ENCODE measurements at regions not wholly inside any gene's neighbourhood (a gene's known extent, or its start where the extent isn't known, plus 50 kb on each side); places are given as distances from the start of the nearest gene placed in this dataset.

DNA sequence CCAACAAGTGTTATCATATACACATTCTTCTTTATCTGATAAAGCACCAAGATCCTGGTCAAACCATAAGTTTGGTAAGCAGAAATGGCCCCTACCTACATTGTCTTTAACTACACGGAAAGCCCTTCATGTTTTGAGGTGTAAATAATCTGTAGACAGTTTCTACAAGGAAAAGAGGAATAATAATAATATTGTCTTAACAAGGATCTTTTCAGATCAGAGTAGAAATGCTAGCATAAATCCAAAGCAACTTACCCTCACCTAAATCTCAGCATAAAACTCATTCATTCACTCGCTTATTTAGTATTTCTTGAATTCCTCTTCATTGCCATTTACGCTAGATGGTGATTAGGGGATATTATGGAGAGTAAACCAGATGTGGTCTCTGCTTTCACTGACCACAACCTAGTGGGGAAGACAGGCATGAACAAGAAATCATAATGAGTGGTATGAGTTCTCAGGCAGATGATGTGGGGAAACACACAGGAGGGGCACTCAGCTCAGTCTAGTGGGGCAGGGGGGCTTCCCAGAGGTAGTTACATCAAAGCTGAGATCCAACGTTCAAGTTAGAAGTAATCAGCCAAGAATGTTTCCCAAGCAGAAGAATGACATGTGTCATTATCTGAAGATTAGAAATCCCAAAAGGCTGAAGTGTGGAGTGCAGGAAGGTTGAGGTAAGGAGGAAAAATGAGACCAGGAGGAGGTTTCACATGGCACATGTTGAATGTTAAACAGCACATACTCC is 65.4 kb upstream of the ZC3H12C start:
- TF ChIP-seq, protein P1, sequence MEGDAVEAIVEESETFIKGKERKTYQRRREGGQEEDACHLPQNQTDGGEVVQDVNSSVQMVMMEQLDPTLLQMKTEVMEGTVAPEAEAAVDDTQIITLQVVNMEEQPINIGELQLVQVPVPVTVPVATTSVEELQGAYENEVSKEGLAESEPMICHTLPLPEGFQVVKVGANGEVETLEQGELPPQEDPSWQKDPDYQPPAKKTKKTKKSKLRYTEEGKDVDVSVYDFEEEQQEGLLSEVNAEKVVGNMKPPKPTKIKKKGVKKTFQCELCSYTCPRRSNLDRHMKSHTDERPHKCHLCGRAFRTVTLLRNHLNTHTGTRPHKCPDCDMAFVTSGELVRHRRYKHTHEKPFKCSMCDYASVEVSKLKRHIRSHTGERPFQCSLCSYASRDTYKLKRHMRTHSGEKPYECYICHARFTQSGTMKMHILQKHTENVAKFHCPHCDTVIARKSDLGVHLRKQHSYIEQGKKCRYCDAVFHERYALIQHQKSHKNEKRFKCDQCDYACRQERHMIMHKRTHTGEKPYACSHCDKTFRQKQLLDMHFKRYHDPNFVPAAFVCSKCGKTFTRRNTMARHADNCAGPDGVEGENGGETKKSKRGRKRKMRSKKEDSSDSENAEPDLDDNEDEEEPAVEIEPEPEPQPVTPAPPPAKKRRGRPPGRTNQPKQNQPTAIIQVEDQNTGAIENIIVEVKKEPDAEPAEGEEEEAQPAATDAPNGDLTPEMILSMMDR (IDR thresholded peaks at IDR 0.05; ENCODE audit: poor library complexity): no peak
- TF ChIP-seq EZH2 (IDR thresholded peaks at IDR 0.05; ENCODE audit: borderline replicate concordance): no peak
